WTC11 (cell line): ENCODE measurements at regions not wholly inside any gene's neighbourhood (a gene's known extent, or its start where the extent isn't known, plus 50 kb on each side); places are given as distances from the start of the nearest gene placed in this dataset.

Experiments
- ATAC-seq: fragments of 200-7000 bp; cut with Tn5 transposase; 2 replicates; pipeline ENCODE4 v1.10.0; 2021; ENCODE audit warnings: mild to moderate bottlenecking, moderate library complexity
- CTCF ChIA-PET: fragments of 300-600 bp; sonication (Branson Sonifier 250); formaldehyde crosslinking; loops from one replicate; lab custom pipeline; 2021; ENCODE audit warnings: antibody characterized with exemption; lab: Charles Lee
- POLR2A ChIA-PET: fragments of 350-600 bp; sonication (Branson Sonifier 250); formaldehyde crosslinking; loops from one replicate; lab custom pipeline; 2021; ENCODE audit warnings: antibody characterized with exemption; lab: Charles Lee
- DNase-seq: peaks from one replicate; pipeline ENCODE4 v3.0.0; 2021; ENCODE audit warnings: low spot score
- H3K27ac Mint-ChIP-seq: 2 replicates; pipeline ENCODE4 v1.8.0; 2021; ENCODE audit warnings: mixed read lengths
- H3K27me3 Mint-ChIP-seq: 2 replicates; pipeline ENCODE4 v1.8.0; 2021; ENCODE audit warnings: low read depth, mild to moderate bottlenecking, moderate library complexity, mixed read lengths
- H3K36me3 Mint-ChIP-seq: 2 replicates; pipeline ENCODE4 v1.8.0; 2021; ENCODE audit warnings: mixed read lengths
- H3K4me1 Mint-ChIP-seq: 2 replicates; pipeline ENCODE4 v1.8.0; 2022; ENCODE audit warnings: mixed read lengths
- H3K4me3 Mint-ChIP-seq: 2 replicates; pipeline ENCODE4 v1.8.0; 2021; ENCODE audit warnings: mild to moderate bottlenecking, moderate library complexity, mixed read lengths
- H3K9me3 Mint-ChIP-seq: 2 replicates; pipeline ENCODE4 v1.8.0; 2021; ENCODE audit warnings: mixed read lengths
- E2F5 ChIP-seq: sonication (generic); formaldehyde crosslinking; IDR thresholded peaks from 2 replicates; pipeline ENCODE4 v1.8.1; 2022; ENCODE audit warnings: mild to moderate bottlenecking, moderate library complexity, missing genetic modification reagents
- ESRRA ChIP-seq: sonication (generic); formaldehyde crosslinking; IDR thresholded peaks from 2 replicates; pipeline ENCODE4 v1.8.1; 2022; ENCODE audit warnings: mild to moderate bottlenecking, missing genetic modification reagents, borderline replicate concordance
- STAT6 ChIP-seq: sonication (generic); formaldehyde crosslinking; conservative IDR thresholded peaks from 2 replicates; pipeline ENCODE4 v1.8.1; 2023; ENCODE audit warnings: mild to moderate bottlenecking, low read depth, missing genetic modification reagents, moderate library complexity
- USF2 ChIP-seq: sonication (generic); formaldehyde crosslinking; IDR thresholded peaks from 2 replicates; pipeline ENCODE4 v1.8.1; 2023; ENCODE audit warnings: mild to moderate bottlenecking, missing genetic modification reagents, moderate library complexity
- ZNF263 ChIP-seq: sonication (generic); formaldehyde crosslinking; IDR thresholded peaks from 2 replicates; pipeline ENCODE4 v1.8.1; 2022; ENCODE audit warnings: low read depth, mild to moderate bottlenecking, moderate library complexity, missing genetic modification reagents
- TF ChIP-seq, protein P1 (sequence below): sonication (generic); formaldehyde crosslinking; IDR thresholded peaks from 2 replicates; pipeline ENCODE4 v1.8.1; 2023; ENCODE audit warnings: mild to moderate bottlenecking, missing genetic modification reagents
- TF ChIP-seq, protein P2 (sequence below): sonication (generic); formaldehyde crosslinking; conservative IDR thresholded peaks from 2 replicates; pipeline ENCODE4 v1.8.1; 2022; ENCODE audit warnings: mild to moderate bottlenecking, missing genetic modification reagents
- TF ChIP-seq, protein P3 (sequence below): sonication (generic); formaldehyde crosslinking; IDR thresholded peaks from 2 replicates; pipeline ENCODE4 v1.8.1; 2023; ENCODE audit warnings: mild to moderate bottlenecking, missing genetic modification reagents, borderline replicate concordance
- TF ChIP-seq, protein P4 (sequence below): sonication (generic); formaldehyde crosslinking; IDR thresholded peaks from 2 replicates; pipeline ENCODE4 v1.8.0; 2023; ENCODE audit warnings: missing genetic modification reagents

GRCh38 chr17:16882243-16882925, 89.5 kb downstream of the TNFRSF13B start (continued):
- no peak for TF ChIP-seq STAT6 (CRISPR knock-in tag)

DNA sequence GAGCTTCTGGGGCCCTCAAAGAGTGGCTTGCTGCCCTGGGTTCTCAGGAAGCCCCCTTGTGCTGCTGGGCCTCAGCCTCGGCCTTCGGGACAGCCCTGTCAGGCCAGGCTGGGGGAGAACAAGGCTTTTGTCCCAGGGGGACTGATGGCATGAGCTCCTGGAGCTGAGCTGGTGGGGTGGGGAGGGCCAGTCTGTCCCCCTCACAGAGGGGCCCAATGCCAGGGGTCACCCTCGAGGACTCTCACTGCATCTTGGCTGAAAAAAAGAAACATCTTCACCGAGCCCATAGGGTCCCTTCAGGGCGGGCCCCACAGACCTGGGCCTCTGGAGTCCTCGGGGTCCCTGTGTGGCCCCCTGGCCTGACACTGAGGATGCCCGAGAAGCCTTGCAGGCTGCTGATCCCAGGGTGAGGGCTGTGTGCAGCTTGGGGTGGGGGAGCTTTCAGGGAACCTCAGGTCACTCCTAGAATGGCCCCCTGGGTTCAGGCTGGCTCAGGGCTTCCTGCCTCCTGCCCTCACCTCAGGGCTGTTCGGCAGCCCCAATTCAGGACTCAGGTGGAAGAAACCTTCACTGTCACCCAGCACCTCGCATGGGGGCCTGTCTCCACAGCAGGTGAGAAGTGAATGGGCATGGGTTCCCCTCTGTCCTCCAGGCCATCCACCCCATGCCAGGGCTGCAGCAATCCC, 90.5 kb downstream of the TNFRSF13B start:
- CTCF ChIA-PET = no interaction called here

GRCh38 chr17:16880843-16881230, 91.1 kb downstream of the TNFRSF13B start:
- CTCF ChIA-PET = no interaction called here
- no peaks in the 10 kb centered on the region for H3K36me3 Mint-ChIP-seq
- H3K27ac Mint-ChIP-seq = no peak overlapping the region
- ATAC-seq (no peak), DNase-seq (no peak)
- H3K27me3 Mint-ChIP-seq = no peaks in the 10 kb centered on the region
- no peak overlapping the region for H3K4me3 Mint-ChIP-seq
- TF ChIP-seq, protein P1, sequence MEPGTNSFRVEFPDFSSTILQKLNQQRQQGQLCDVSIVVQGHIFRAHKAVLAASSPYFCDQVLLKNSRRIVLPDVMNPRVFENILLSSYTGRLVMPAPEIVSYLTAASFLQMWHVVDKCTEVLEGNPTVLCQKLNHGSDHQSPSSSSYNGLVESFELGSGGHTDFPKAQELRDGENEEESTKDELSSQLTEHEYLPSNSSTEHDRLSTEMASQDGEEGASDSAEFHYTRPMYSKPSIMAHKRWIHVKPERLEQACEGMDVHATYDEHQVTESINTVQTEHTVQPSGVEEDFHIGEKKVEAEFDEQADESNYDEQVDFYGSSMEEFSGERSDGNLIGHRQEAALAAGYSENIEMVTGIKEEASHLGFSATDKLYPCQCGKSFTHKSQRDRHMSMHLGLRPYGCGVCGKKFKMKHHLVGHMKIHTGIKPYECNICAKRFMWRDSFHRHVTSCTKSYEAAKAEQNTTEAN (CRISPR knock-in tag) = no peak
- TF ChIP-seq, protein P2, sequence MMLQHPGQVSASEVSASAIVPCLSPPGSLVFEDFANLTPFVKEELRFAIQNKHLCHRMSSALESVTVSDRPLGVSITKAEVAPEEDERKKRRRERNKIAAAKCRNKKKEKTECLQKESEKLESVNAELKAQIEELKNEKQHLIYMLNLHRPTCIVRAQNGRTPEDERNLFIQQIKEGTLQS (CRISPR knock-in tag) = no peak
- TF ChIP-seq ZNF263 (CRISPR knock-in tag) = no peak
- POLR2A ChIA-PET = no interaction called here
- no peaks in the 10 kb centered on the region for H3K4me1 Mint-ChIP-seq
- H3K9me3 Mint-ChIP-seq = peaks cover 7% of the 10 kb centered on the region; the same call in 1 of the 2 replicates

More for the DNA sequence above, 90.5 kb downstream of the TNFRSF13B start:
- no peak overlapping the region for H3K4me3 Mint-ChIP-seq
- no peaks in the 10 kb centered on the region for H3K36me3 Mint-ChIP-seq
- TF ChIP-seq E2F5 (CRISPR knock-in tag) (no peak), USF2 (CRISPR knock-in tag) (no peak), ESRRA (CRISPR knock-in tag) (no peak)
- TF ChIP-seq, protein P3, sequence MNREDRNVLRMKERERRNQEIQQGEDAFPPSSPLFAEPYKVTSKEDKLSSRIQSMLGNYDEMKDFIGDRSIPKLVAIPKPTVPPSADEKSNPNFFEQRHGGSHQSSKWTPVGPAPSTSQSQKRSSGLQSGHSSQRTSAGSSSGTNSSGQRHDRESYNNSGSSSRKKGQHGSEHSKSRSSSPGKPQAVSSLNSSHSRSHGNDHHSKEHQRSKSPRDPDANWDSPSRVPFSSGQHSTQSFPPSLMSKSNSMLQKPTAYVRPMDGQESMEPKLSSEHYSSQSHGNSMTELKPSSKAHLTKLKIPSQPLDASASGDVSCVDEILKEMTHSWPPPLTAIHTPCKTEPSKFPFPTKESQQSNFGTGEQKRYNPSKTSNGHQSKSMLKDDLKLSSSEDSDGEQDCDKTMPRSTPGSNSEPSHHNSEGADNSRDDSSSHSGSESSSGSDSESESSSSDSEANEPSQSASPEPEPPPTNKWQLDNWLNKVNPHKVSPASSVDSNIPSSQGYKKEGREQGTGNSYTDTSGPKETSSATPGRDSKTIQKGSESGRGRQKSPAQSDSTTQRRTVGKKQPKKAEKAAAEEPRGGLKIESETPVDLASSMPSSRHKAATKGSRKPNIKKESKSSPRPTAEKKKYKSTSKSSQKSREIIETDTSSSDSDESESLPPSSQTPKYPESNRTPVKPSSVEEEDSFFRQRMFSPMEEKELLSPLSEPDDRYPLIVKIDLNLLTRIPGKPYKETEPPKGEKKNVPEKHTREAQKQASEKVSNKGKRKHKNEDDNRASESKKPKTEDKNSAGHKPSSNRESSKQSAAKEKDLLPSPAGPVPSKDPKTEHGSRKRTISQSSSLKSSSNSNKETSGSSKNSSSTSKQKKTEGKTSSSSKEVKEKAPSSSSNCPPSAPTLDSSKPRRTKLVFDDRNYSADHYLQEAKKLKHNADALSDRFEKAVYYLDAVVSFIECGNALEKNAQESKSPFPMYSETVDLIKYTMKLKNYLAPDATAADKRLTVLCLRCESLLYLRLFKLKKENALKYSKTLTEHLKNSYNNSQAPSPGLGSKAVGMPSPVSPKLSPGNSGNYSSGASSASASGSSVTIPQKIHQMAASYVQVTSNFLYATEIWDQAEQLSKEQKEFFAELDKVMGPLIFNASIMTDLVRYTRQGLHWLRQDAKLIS (CRISPR knock-in tag) = no peak
- TF ChIP-seq, protein P4, sequence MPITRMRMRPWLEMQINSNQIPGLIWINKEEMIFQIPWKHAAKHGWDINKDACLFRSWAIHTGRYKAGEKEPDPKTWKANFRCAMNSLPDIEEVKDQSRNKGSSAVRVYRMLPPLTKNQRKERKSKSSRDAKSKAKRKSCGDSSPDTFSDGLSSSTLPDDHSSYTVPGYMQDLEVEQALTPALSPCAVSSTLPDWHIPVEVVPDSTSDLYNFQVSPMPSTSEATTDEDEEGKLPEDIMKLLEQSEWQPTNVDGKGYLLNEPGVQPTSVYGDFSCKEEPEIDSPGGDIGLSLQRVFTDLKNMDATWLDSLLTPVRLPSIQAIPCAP (CRISPR knock-in tag) = no peak
- TF ChIP-seq, protein P2 (CRISPR knock-in tag) = no peak
- no peak overlapping the region for H3K27ac Mint-ChIP-seq
- no peaks in the 10 kb centered on the region for H3K27me3 Mint-ChIP-seq
- POLR2A ChIA-PET = no interaction called here
- peaks cover 7% of the 10 kb centered on the region; the same call in 1 of the 2 replicates for H3K9me3 Mint-ChIP-seq
- no peak for ATAC-seq
- no peaks in the 10 kb centered on the region for H3K4me1 Mint-ChIP-seq
- DNase-seq = no peak
